Fibroblast of lung (primary cell): ENCODE measurements at regions not wholly inside any gene's neighbourhood (a gene's known extent, or its start where the extent isn't known, plus 50 kb on each side); places are given as distances from the start of the nearest gene placed in this dataset.

Experiments used
- DNase-seq, 2 donors: peaks; one replicate each; pipeline versions ENCODE4 v3.0.0 to v3.0.0-alpha.2; 2010; ENCODE audit warnings: low read depth in 2 of 2
- H2AFZ ChIP-seq: 2 replicates; pipeline ENCODE4 v1.5.1; 2012; ENCODE audit warnings: low read length, control low read depth, inconsistent platforms
- H3K27ac ChIP-seq: 2 replicates; pipeline ENCODE4 v1.5.1; 2011; ENCODE audit warnings: low read length, control low read depth; ENCODE audit not compliant: insufficient read depth
- H3K27me3 ChIP-seq: 2 replicates; pipeline ENCODE4 v1.5.1; 2011; ENCODE audit warnings: mild to moderate bottlenecking, low read length; ENCODE audit not compliant: control insufficient read depth, insufficient read depth
- H3K36me3 ChIP-seq: 2 replicates; pipeline ENCODE4 v1.5.1; 2011; ENCODE audit warnings: low read length; ENCODE audit not compliant: control insufficient read depth, insufficient read depth
- H3K4me1 ChIP-seq: 2 replicates; pipeline ENCODE4 v1.5.1; 2011; ENCODE audit warnings: low read length; ENCODE audit not compliant: control insufficient read depth, insufficient read depth; ENCODE audit errors: extremely low read depth
- H3K4me2 ChIP-seq: 2 replicates; pipeline ENCODE4 v1.5.1; 2011; ENCODE audit warnings: low read length, control low read depth; ENCODE audit not compliant: insufficient read depth; ENCODE audit errors: extremely low read depth
- H3K4me3 ChIP-seq, 4 experiments: fragments of 200-600 bp in 1 of 4; sonication (generic) in 1 of 4; replicated peaks in 1 of 4; 2 replicates each; pipeline ENCODE4 v1.5.1; 2011 to 2016; ENCODE audit warnings: low read length in 4 of 4, low read depth in 3 of 4, mild to moderate bottlenecking in 3 of 4, control low read depth in 2 of 4, inconsistent platforms in 1 of 4, mixed read lengths in 1 of 4; ENCODE audit not compliant: insufficient read depth in 1 of 4; ENCODE audit errors: control extremely low read depth in 1 of 4
- H3K79me2 ChIP-seq: 2 replicates; pipeline ENCODE4 v1.5.1; 2012; ENCODE audit warnings: mild to moderate bottlenecking, low read length, inconsistent platforms; ENCODE audit not compliant: control insufficient read depth, insufficient read depth
- H3K9ac ChIP-seq: 2 replicates; pipeline ENCODE4 v1.5.1; 2011; ENCODE audit warnings: mild to moderate bottlenecking, low read length, control low read depth; ENCODE audit not compliant: insufficient read depth
- H3K9me3 ChIP-seq: 2 replicates; pipeline ENCODE4 v1.5.1; 2012; ENCODE audit warnings: low read depth, low read length; ENCODE audit not compliant: control insufficient read depth, insufficient read depth
- H4K20me1 ChIP-seq: 2 replicates; pipeline ENCODE4 v1.5.1; 2011; ENCODE audit warnings: low read length; ENCODE audit not compliant: control insufficient read depth, insufficient read depth; ENCODE audit errors: extremely low read depth
- CTCF ChIP-seq, 2 donors: IDR thresholded peaks in 1 of 2; conservative IDR thresholded peaks in 1 of 2; 1 replicate in 1 of 2; 2 replicates in 1 of 2; pipeline ENCODE4 v1.5.1; 2011 to 2012; ENCODE audit warnings: low read length in 2 of 2, control low read depth in 1 of 2, inconsistent platforms in 1 of 2, low read depth in 1 of 2, mild to moderate bottlenecking in 1 of 2
- EZH2 ChIP-seq: IDR thresholded peaks from 2 replicates; pipeline ENCODE4 v1.5.1; 2012; ENCODE audit warnings: low read length, control low read depth, mild to moderate bottlenecking; ENCODE audit errors: missing control alignments

DNA sequence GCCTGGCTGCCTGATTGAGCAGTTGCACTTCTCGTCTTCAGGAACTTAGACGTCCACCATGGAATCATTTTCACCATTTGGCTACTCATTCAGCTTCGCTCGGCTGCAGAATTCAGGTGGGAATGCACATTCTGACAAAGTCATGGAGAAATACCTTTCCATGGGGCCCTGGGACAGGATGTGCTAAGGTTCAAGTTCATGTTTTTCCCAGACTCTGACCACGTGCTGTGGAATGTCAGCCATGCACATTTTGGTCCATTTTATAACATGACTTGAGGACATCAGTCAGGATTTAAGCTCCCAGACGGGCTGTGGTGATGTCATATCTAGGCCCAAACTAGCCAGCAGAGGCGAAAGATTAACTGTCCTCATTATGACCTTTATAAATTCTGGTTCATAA is 205.3 kb downstream of the TBXT start:
- Histone ChIP-seq H3K9ac (no peak overlapping the region), H3K27ac (no peak overlapping the region), H3K36me3 (no peaks in the 10 kb centered on the region), H3K27me3 (no peaks in the 10 kb centered on the region), H3K4me3 (no peak overlapping the region), H3K79me2 (no peaks in the 10 kb centered on the region), H3K4me2 (no peak overlapping the region), H3K9me3 (no peaks in the 10 kb centered on the region), H4K20me1 (no peaks in the 10 kb centered on the region), H2AFZ (no peak overlapping the region), H3K4me1 (no peaks in the 10 kb centered on the region)
- TF ChIP-seq CTCF (conservative IDR thresholded peaks at IDR 0.05 in 1 of 2, IDR thresholded peaks at IDR 0.05 in 1 of 2; ENCODE audit: low read depth in 1 of 2, low read length in 2 of 2) = no peak
- no peak for TF ChIP-seq EZH2
- DNase-seq = no peak

GRCh38 chr6:165961233-165961632 is 206.4 kb downstream of the TBXT start:
- no peaks in the 10 kb centered on the region for H3K79me2 ChIP-seq
- DNase-seq = no peak
- TF ChIP-seq EZH2 = no peak
- no peak for TF ChIP-seq CTCF (conservative IDR thresholded peaks at IDR 0.05 in 1 of 2, IDR thresholded peaks at IDR 0.05 in 1 of 2; ENCODE audit: low read depth in 1 of 2, low read length in 2 of 2)
- H3K9me3 ChIP-seq = no peaks in the 10 kb centered on the region
- H3K27me3 ChIP-seq = no peaks in the 10 kb centered on the region
- no peaks in the 10 kb centered on the region for H3K36me3 ChIP-seq
- no peak overlapping the region for H3K4me2 ChIP-seq
- H3K27ac ChIP-seq = no peak overlapping the region
- H3K4me1 ChIP-seq = no peaks in the 10 kb centered on the region
- H3K4me3 ChIP-seq = no peak overlapping the region
- no peaks in the 10 kb centered on the region for H4K20me1 ChIP-seq
- H2AFZ ChIP-seq = no peak overlapping the region
- H3K9ac ChIP-seq = no peak overlapping the region

DNA sequence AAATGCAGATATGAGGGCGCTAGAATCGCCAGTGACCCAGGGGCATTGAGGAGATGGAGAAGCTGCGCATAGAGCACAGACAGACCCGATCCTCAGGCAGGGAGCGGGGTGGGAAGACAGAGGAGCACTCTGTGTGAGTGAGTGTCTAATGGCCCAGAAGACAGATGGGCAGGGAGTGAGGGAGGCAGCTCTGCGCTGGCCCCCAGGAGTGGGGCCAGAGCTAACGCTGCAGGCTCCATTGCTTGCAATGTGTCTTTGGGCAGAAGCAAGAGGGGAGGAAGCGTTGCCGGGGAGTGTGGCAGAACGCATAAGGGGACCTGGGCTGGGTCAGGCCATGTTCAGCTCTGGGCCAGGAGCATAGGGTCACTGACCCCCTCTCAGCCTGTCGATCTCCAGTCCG is 207.0 kb downstream of the TBXT start:
- H3K79me2 ChIP-seq = no peaks in the 10 kb centered on the region
- TF ChIP-seq EZH2 = no peak
- TF ChIP-seq CTCF (conservative IDR thresholded peaks at IDR 0.05 in 1 of 2, IDR thresholded peaks at IDR 0.05 in 1 of 2; ENCODE audit: low read depth in 1 of 2, low read length in 2 of 2) = no peak
- DNase-seq = no peak
- no peaks in the 10 kb centered on the region for H4K20me1 ChIP-seq
- no peak overlapping the region for H3K9ac ChIP-seq
- no peak overlapping the region for H3K4me3 ChIP-seq
- H3K27ac ChIP-seq = no peak overlapping the region
- H3K36me3 ChIP-seq = no peaks in the 10 kb centered on the region
- H3K4me1 ChIP-seq = no peaks in the 10 kb centered on the region
- H3K4me2 ChIP-seq = no peak overlapping the region
- H2AFZ ChIP-seq = no peak overlapping the region
- H3K9me3 ChIP-seq = no peaks in the 10 kb centered on the region
- no peaks in the 10 kb centered on the region for H3K27me3 ChIP-seq
